DOHH2 (cell line): ENCODE measurements at regions not wholly inside any gene's neighbourhood (a gene's known extent, or its start where the extent isn't known, plus 50 kb on each side); places are given as distances from the start of the nearest gene placed in this dataset.

ENCODE experiments used
- CTCF ChIP-seq: fragments of 200-600 bp; sonication (generic); IDR thresholded peaks from one replicate; pipeline ENCODE4 v1.5.1; 2014; ENCODE audit warnings: antibody characterized with exemption, mild to moderate bottlenecking, low read depth, low read length; ENCODE audit not compliant: poor library complexity, severe bottlenecking
- EZH2phosphoT487 ChIP-seq: fragments of 200-600 bp; sonication (generic); IDR thresholded peaks from 2 replicates; pipeline ENCODE4 v1.6.1; 2017; ENCODE audit warnings: borderline replicate concordance, mild to moderate bottlenecking, antibody characterized with exemption, low read length, moderate library complexity, mixed read lengths

GRCh38 chr9:117826837-117827236, 122.6 kb downstream of the TLR4 start:
- TF ChIP-seq CTCF (no peak), EZH2phosphoT487 (no peak)
